ENCODE measurements at regions not wholly inside any gene's neighbourhood (a gene's known extent, or its start where the extent isn't known, plus 50 kb on each side); places are given as distances from the start of the nearest gene placed in this dataset.

GRCh38 chr3:22122567-22122966, 371.6 kb upstream of the ZNF385D start:
- Histone ChIP-seq H3K4me3 (ENCODE audit: low read depth, low read length, poor library complexity, severe bottlenecking) (no peak overlapping the region), H3K4me1 (ENCODE audit: insufficient read depth, low read length, severe bottlenecking) (no peaks in the 10 kb centered on the region), H3K79me2 (ENCODE audit: insufficient read depth, low read length) (no peaks in the 10 kb centered on the region), H3K4me2 (ENCODE audit: low read length) (no peak overlapping the region), H3K27ac (ENCODE audit: low read depth, low read length, poor library complexity, severe bottlenecking) (no peak overlapping the region), H3K9me3 (ENCODE audit: low read length) (no peaks in the 10 kb centered on the region), H3K9ac (ENCODE audit: low read length) (no peak overlapping the region), H3K36me3 (ENCODE audit: insufficient read depth, low read length) (no peaks in the 10 kb centered on the region), H3K9me2 (ENCODE audit: low read depth, low read length) (no peaks in the 10 kb centered on the region), H3K27me3 (ENCODE audit: insufficient read depth, low read length) (no peaks in the 10 kb centered on the region), H3F3A (ENCODE audit: insufficient read depth, low read length) (no peaks in the 10 kb centered on the region), H2AFZ (ENCODE audit: low read length) (no peak overlapping the region), H4K20me1 (ENCODE audit: insufficient read depth, low read length) (no peaks in the 10 kb centered on the region)
- TF ChIP-seq EZH2 (IDR thresholded peaks at IDR 0.05; ENCODE audit: borderline replicate concordance, low read length): no peak
- no peak for TF ChIP-seq CTCF (IDR thresholded peaks at IDR 0.05; ENCODE audit: low read length)

- H4K20me1 ChIP-seq (ENCODE audit: insufficient read depth, low read length): no peaks in the 10 kb centered on the region
- no peak overlapping the region for H3K27ac ChIP-seq (ENCODE audit: low read depth, low read length, poor library complexity, severe bottlenecking)
- no peak overlapping the region for H2AFZ ChIP-seq (ENCODE audit: low read length)
- no peaks in the 10 kb centered on the region for H3K36me3 ChIP-seq (ENCODE audit: insufficient read depth, low read length)
- H3K4me2 ChIP-seq (ENCODE audit: low read length): no peak overlapping the region
- H3K9ac ChIP-seq (ENCODE audit: low read length): no peak overlapping the region
- no peaks in the 10 kb centered on the region for H3K27me3 ChIP-seq (ENCODE audit: insufficient read depth, low read length)
- no peaks in the 10 kb centered on the region for H3K9me3 ChIP-seq (ENCODE audit: low read length)
- TF ChIP-seq CTCF (IDR thresholded peaks at IDR 0.05; ENCODE audit: low read length) (no peak), EZH2 (IDR thresholded peaks at IDR 0.05; ENCODE audit: borderline replicate concordance, low read length) (no peak)
- H3K4me3 ChIP-seq (ENCODE audit: low read depth, low read length, poor library complexity, severe bottlenecking): no peak overlapping the region
- no peaks in the 10 kb centered on the region for H3K9me2 ChIP-seq (ENCODE audit: low read depth, low read length)
- no peaks in the 10 kb centered on the region for H3K79me2 ChIP-seq (ENCODE audit: insufficient read depth, low read length)
- no peaks in the 10 kb centered on the region for H3K4me1 ChIP-seq (ENCODE audit: insufficient read depth, low read length, severe bottlenecking)
- no peaks in the 10 kb centered on the region for H3F3A ChIP-seq (ENCODE audit: insufficient read depth, low read length)
Observed at GRCh38 chr3:22129101-22129500, 378.1 kb upstream of the ZNF385D start.

GRCh38 chr3:22141769-22142168, 390.8 kb upstream of the ZNF385D start:
- Histone ChIP-seq H3K4me1 (ENCODE audit: insufficient read depth, low read length, severe bottlenecking) (no peaks in the 10 kb centered on the region), H3K9me3 (ENCODE audit: low read length) (no peaks in the 10 kb centered on the region), H3K27me3 (ENCODE audit: insufficient read depth, low read length) (no peaks in the 10 kb centered on the region), H3K27ac (ENCODE audit: low read depth, low read length, poor library complexity, severe bottlenecking) (no peak overlapping the region), H3F3A (ENCODE audit: insufficient read depth, low read length) (no peaks in the 10 kb centered on the region), H3K9me2 (ENCODE audit: low read depth, low read length) (no peaks in the 10 kb centered on the region), H2AFZ (ENCODE audit: low read length) (no peak overlapping the region), H3K36me3 (ENCODE audit: insufficient read depth, low read length) (no peaks in the 10 kb centered on the region), H3K4me3 (ENCODE audit: low read depth, low read length, poor library complexity, severe bottlenecking) (no peak overlapping the region), H3K9ac (ENCODE audit: low read length) (no peak overlapping the region), H4K20me1 (ENCODE audit: insufficient read depth, low read length) (no peaks in the 10 kb centered on the region), H3K4me2 (ENCODE audit: low read length) (no peak overlapping the region), H3K79me2 (ENCODE audit: insufficient read depth, low read length) (no peaks in the 10 kb centered on the region)
- no peak for TF ChIP-seq EZH2 (IDR thresholded peaks at IDR 0.05; ENCODE audit: borderline replicate concordance, low read length)
- TF ChIP-seq CTCF (IDR thresholded peaks at IDR 0.05; ENCODE audit: low read length): no peak
